ENCODE measurements at regions not wholly inside any gene's neighbourhood (a gene's known extent, or its start where the extent isn't known, plus 50 kb on each side); places are given as distances from the start of the nearest gene placed in this dataset.
"Not testable (repeated sequence)": the region's sequence is repeated elsewhere in the genome, so short reads cannot be mapped to it uniquely, and the experiment has no call there.

DNA sequence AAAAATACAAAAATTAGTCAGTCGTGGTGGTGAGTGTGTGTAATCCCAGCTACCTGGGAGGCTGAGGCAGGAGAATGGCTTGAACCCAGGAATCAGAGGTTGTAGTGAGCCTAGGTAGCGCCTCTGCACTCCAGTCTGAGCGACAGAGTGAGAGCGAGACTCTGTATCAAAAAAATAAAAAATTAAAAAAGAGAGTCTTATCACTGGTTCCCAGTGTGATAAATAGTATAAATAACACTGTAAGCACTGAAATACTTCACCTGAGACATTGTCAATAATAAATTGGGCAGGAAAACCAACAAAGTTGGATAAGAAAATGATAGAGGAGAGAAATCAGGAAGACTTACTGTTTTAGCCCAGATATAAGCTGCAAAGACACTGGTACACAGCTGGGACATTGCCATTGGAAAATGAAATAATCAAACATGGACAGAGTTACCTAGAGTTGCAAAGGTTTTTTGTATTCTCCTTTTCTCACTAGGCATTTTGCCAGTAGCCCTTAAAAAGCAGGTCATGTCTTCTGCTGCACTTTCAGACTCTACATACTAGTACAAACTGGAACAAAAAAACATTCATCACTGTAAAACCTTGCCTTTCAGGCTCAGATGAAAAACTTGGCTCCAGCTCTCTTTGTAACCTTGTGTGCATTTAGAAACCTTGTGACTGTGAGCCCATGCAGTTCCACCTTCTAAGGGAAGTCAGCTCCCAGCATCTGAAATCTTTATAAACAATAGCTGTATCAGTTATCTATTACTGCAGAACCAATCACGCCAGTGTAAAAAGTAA, 55.0 kb upstream of the PPP1R2C start:
- Mint-ChIP-seq H3K9me3 (peaks cover 0 to 3% (median 0%) of the 10 kb centered on the region in 7 donors), H3K36me3 (no peaks in the 10 kb centered on the region), H3K4me3 (no peak overlapping the region), H3K4me1 (peaks cover 0 to 24% (median 5%) of the 10 kb centered on the region in 4 donors), H3K27me3 (no peaks in the 10 kb centered on the region), H3K27ac (no peak overlapping the region)
- no peaks in the 10 kb centered on the region for H3K27me3 ChIP-seq (ENCODE audit: control insufficient read depth, insufficient read depth, low read length)
- H3K4me1 ChIP-seq (ENCODE audit: control insufficient read depth, insufficient read depth, low read length, poor library complexity, severe bottlenecking), result no peaks in the 10 kb centered on the region
- H3K36me3 ChIP-seq (ENCODE audit: control insufficient read depth, insufficient read depth, low read length), result no peaks in the 10 kb centered on the region
- peaks cover 0 to 4% of the 10 kb centered on the region in 2 experiments for H3K9me3 ChIP-seq (ENCODE audit: control insufficient read depth in 2 of 2, low read length in 2 of 2)
- H3K27ac ChIP-seq (ENCODE audit: insufficient read depth, low read length, poor library complexity, severe bottlenecking), result no peak overlapping the region
- ATAC-seq (ENCODE audit: low read depth in 2 of 2), result no peak
- no peak for DNase-seq
- no peak overlapping the region for H3K4me3 ChIP-seq (ENCODE audit: low read depth, low read length)

- Mint-ChIP-seq H3K4me1 (peaks cover 0 to 28% (median 6%) of the 10 kb centered on the region in 4 donors), H3K27ac (peak overlapping the region in 1 of 3 donors; percentile 40)
- DNase-seq; H3K27ac ChIP-seq (ENCODE audit: insufficient read depth, low read length, poor library complexity, severe bottlenecking); ATAC-seq (ENCODE audit: low read depth in 2 of 2); H3K36me3 Mint-ChIP-seq; H3K4me1 ChIP-seq (ENCODE audit: control insufficient read depth, insufficient read depth, low read length, poor library complexity, severe bottlenecking); H3K9me3 ChIP-seq (ENCODE audit: control insufficient read depth in 2 of 2, low read length in 2 of 2); H3K36me3 ChIP-seq (ENCODE audit: control insufficient read depth, insufficient read depth, low read length); H3K27me3 ChIP-seq (ENCODE audit: control insufficient read depth, insufficient read depth, low read length); H3K27me3 Mint-ChIP-seq; H3K9me3 Mint-ChIP-seq; H3K4me3 ChIP-seq (ENCODE audit: low read depth, low read length); H3K4me3 Mint-ChIP-seq: not testable (repeated sequence)
Measured at GRCh38 chrX:42833550-42833940, 55.6 kb upstream of the PPP1R2C start.

GRCh38 chrX:42837101-42837726, 59.3 kb upstream of the PPP1R2C start:
- no peak overlapping the region for H3K27ac ChIP-seq (ENCODE audit: insufficient read depth, low read length, poor library complexity, severe bottlenecking)
- H3K4me1 ChIP-seq (ENCODE audit: control insufficient read depth, insufficient read depth, low read length, poor library complexity, severe bottlenecking), result no peaks in the 10 kb centered on the region
- H3K27me3 ChIP-seq (ENCODE audit: control insufficient read depth, insufficient read depth, low read length), result no peaks in the 10 kb centered on the region
- Mint-ChIP-seq H3K27ac (peak overlapping the region; percentile 2 to 64 (median 2)), H3K9me3 (peaks cover 0 to 5% (median 0%) of the 10 kb centered on the region in 7 donors), H3K4me1 (peaks cover 0 to 28% (median 6%) of the 10 kb centered on the region in 4 donors), H3K36me3 (no peaks in the 10 kb centered on the region), H3K4me3 (peak overlapping the region in 1 of 4 donors; percentile 9), H3K27me3 (no peaks in the 10 kb centered on the region)
- H3K9me3 ChIP-seq (ENCODE audit: control insufficient read depth in 2 of 2, low read length in 2 of 2), result no peaks in the 10 kb centered on the region
- ATAC-seq (ENCODE audit: low read depth in 2 of 2), result no peak
- no peaks in the 10 kb centered on the region for H3K36me3 ChIP-seq (ENCODE audit: control insufficient read depth, insufficient read depth, low read length)
- no peak overlapping the region for H3K4me3 ChIP-seq (ENCODE audit: low read depth, low read length)
- DNase-seq, result no peak

- Mint-ChIP-seq H3K27me3 (no peaks in the 10 kb centered on the region), H3K36me3 (no peaks in the 10 kb centered on the region), H3K4me3 (peak overlapping the region in 1 of 4 donors; percentile 9), H3K9me3 (peaks cover 0 to 5% (median 0%) of the 10 kb centered on the region in 7 donors), H3K27ac (no peak overlapping the region), H3K4me1 (peaks cover 0 to 28% (median 6%) of the 10 kb centered on the region in 4 donors)
- H3K4me1 ChIP-seq (ENCODE audit: control insufficient read depth, insufficient read depth, low read length, poor library complexity, severe bottlenecking), result no peaks in the 10 kb centered on the region
- H3K27ac ChIP-seq (ENCODE audit: insufficient read depth, low read length, poor library complexity, severe bottlenecking), result no peak overlapping the region
- no peaks in the 10 kb centered on the region for H3K27me3 ChIP-seq (ENCODE audit: control insufficient read depth, insufficient read depth, low read length)
- no peaks in the 10 kb centered on the region for H3K9me3 ChIP-seq (ENCODE audit: control insufficient read depth in 2 of 2, low read length in 2 of 2)
- no peak overlapping the region for H3K4me3 ChIP-seq (ENCODE audit: low read depth, low read length)
- ATAC-seq (ENCODE audit: low read depth in 2 of 2), result peak in 1 of 2 donors; percentile 34
- no peaks in the 10 kb centered on the region for H3K36me3 ChIP-seq (ENCODE audit: control insufficient read depth, insufficient read depth, low read length)
- peak in 1 of 3 donors; percentile 27 for DNase-seq
Measured at GRCh38 chrX:42837747-42838146, 59.8 kb upstream of the PPP1R2C start.

- H3K27ac Mint-ChIP-seq, result no peak overlapping the region
- peaks cover under 1% of the 10 kb centered on the region for H3K36me3 Mint-ChIP-seq
- Histone ChIP-seq H3K27ac (ENCODE audit: insufficient read depth, low read length, poor library complexity, severe bottlenecking) (no peak overlapping the region), H3K36me3 (ENCODE audit: control insufficient read depth, insufficient read depth, low read length) (no peaks in the 10 kb centered on the region), H3K4me3 (ENCODE audit: low read depth, low read length) (no peak overlapping the region), H3K4me1 (ENCODE audit: control insufficient read depth, insufficient read depth, low read length, poor library complexity, severe bottlenecking) (no peaks in the 10 kb centered on the region), H3K27me3 (ENCODE audit: control insufficient read depth, insufficient read depth, low read length) (no peaks in the 10 kb centered on the region), H3K9me3 (ENCODE audit: control insufficient read depth in 2 of 2, low read length in 2 of 2) (no peaks in the 10 kb centered on the region)
- peaks cover 0 to 28% (median 5%) of the 10 kb centered on the region in 4 donors for H3K4me1 Mint-ChIP-seq
- no peak for DNase-seq
- no peak for ATAC-seq (ENCODE audit: low read depth in 2 of 2)
- no peaks in the 10 kb centered on the region for H3K27me3 Mint-ChIP-seq
- no peak overlapping the region for H3K4me3 Mint-ChIP-seq
- peaks cover 0 to 5% (median 0%) of the 10 kb centered on the region in 7 donors for H3K9me3 Mint-ChIP-seq
Measured at GRCh38 chrX:42839632-42840031, 61.7 kb upstream of the PPP1R2C start.

DNA sequence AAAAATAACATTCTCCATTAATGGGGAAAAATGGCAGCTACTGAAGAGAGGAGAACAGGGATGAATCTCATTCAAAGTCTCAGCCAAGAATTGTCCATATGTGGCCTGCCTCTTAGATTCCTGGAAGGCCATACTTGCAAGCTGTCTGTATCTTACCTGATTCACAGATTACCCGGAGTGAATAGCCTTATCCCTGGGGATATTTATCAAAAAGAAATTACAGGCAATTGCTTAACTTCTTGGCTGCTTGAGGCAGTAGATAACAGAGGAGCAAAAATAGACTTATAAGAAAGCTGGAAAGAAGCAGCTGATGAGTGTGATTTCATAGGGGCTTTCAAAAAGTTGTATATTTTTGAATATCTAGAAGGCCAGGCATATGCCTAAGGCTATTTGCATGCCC, 68.8 kb upstream of the PPP1R2C start:
- Mint-ChIP-seq H3K36me3 (peaks cover 4% of the 10 kb centered on the region), H3K4me1 (peaks cover 0 to 27% (median 6%) of the 10 kb centered on the region in 4 donors), H3K9me3 (peaks cover 0 to 19% (median 4%) of the 10 kb centered on the region in 7 donors), H3K27ac (no peak overlapping the region), H3K4me3 (no peak overlapping the region), H3K27me3 (no peaks in the 10 kb centered on the region)
- no peak for DNase-seq
- no peak for ATAC-seq (ENCODE audit: low read depth in 2 of 2)
- Histone ChIP-seq H3K4me1 (ENCODE audit: control insufficient read depth, insufficient read depth, low read length, poor library complexity, severe bottlenecking) (no peaks in the 10 kb centered on the region), H3K36me3 (ENCODE audit: control insufficient read depth, insufficient read depth, low read length) (no peaks in the 10 kb centered on the region), H3K27me3 (ENCODE audit: control insufficient read depth, insufficient read depth, low read length) (no peaks in the 10 kb centered on the region), H3K4me3 (ENCODE audit: low read depth, low read length) (no peak overlapping the region), H3K9me3 (ENCODE audit: control insufficient read depth in 2 of 2, low read length in 2 of 2) (peaks cover 3 to 13% of the 10 kb centered on the region in 2 experiments), H3K27ac (ENCODE audit: insufficient read depth, low read length, poor library complexity, severe bottlenecking) (no peak overlapping the region)

DNA sequence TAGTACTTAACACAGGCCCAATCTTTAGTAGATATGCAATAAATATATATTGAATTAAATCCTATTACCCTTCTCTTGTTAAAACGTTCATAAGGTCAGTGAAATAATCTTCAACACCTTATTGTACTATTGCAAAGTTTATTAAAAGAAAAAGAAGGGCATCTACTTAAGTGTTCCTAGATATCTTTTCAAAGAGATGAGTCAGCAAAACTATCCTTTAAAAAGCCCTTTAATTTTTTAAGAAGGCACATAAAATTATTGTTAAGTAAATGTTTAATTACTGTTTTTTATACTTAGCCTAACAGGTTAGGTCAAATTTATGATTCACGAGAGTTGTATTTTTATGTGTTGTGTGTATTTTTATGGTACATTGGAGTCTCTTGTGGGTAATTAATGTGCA, 77.3 kb upstream of the PPP1R2C start:
- no peak overlapping the region for H3K4me3 Mint-ChIP-seq
- ATAC-seq (ENCODE audit: low read depth in 2 of 2) (no peak), DNase-seq (no peak)
- H3K27me3 Mint-ChIP-seq, result no peaks in the 10 kb centered on the region
- H3K36me3 Mint-ChIP-seq, result no peaks in the 10 kb centered on the region
- no peak overlapping the region for H3K27ac Mint-ChIP-seq
- H3K4me1 ChIP-seq (ENCODE audit: control insufficient read depth, insufficient read depth, low read length, poor library complexity, severe bottlenecking), result no peaks in the 10 kb centered on the region
- no peak overlapping the region for H3K27ac ChIP-seq (ENCODE audit: insufficient read depth, low read length, poor library complexity, severe bottlenecking)
- no peaks in the 10 kb centered on the region for H3K27me3 ChIP-seq (ENCODE audit: control insufficient read depth, insufficient read depth, low read length)
- peaks cover 0 to 9% (median 3%) of the 10 kb centered on the region in 7 donors for H3K9me3 Mint-ChIP-seq
- no peaks in the 10 kb centered on the region for H3K36me3 ChIP-seq (ENCODE audit: control insufficient read depth, insufficient read depth, low read length)
- peaks cover 0 to 9% (median 5%) of the 10 kb centered on the region in 4 donors for H3K4me1 Mint-ChIP-seq
- no peaks in the 10 kb centered on the region for H3K9me3 ChIP-seq (ENCODE audit: control insufficient read depth in 2 of 2, low read length in 2 of 2)
- no peak overlapping the region for H3K4me3 ChIP-seq (ENCODE audit: low read depth, low read length)
